ENCODE measurements at regions not wholly inside any gene's neighbourhood (a gene's known extent, or its start where the extent isn't known, plus 50 kb on each side); places are given as distances from the start of the nearest gene placed in this dataset.
"Not testable (repeated sequence)": the region's sequence is repeated elsewhere in the genome, so short reads cannot be mapped to it uniquely, and the experiment has no call there.

GRCh38 chr4:164087733-164088132 lies 593.2 kb downstream of the TMA16 start:
- 21 to 26% methylated on average over 3 of the region's 3 CpGs for WGBS, 2 experiments (ENCODE audit: low coverage in 1 of 2, low lambda C conversion rate in 2 of 2, missing lambda C conversion rate in 2 of 2)
- TF ChIP-seq EZH2phosphoT487 (IDR thresholded peaks at IDR 0.05; ENCODE audit: insufficient read depth, low read depth) (no peak), EZH2 (IDR thresholded peaks at IDR 0.05; ENCODE audit: insufficient read depth, poor library complexity, severe bottlenecking) (no peak)
- no peaks in the 10 kb centered on the region for H3K79me2 ChIP-seq (ENCODE audit: insufficient read depth)
- in situ Hi-C loops (cut with MboI): no loop called here
- no peak overlapping the region for H3K9ac ChIP-seq
- no peak overlapping the region for H2AFZ ChIP-seq
- H3K36me3 ChIP-seq (ENCODE audit: low read depth): no peaks in the 10 kb centered on the region
- no peaks in the 10 kb centered on the region for H3F3A ChIP-seq (ENCODE audit: insufficient read depth)
- no peak overlapping the region for H3K4me2 ChIP-seq (ENCODE audit: unreplicated experiment)
- no peaks in the 10 kb centered on the region for H3K4me1 ChIP-seq (ENCODE audit: insufficient read depth)
- no peak overlapping the region for H3K27ac ChIP-seq
- DNase-seq: no peak
- peaks cover 6% of the 10 kb centered on the region for H3K9me3 ChIP-seq (ENCODE audit: low read depth)
- H3K9me2 ChIP-seq (ENCODE audit: insufficient read depth): no peaks in the 10 kb centered on the region
- H4K20me1 ChIP-seq (ENCODE audit: insufficient read depth): no peaks in the 10 kb centered on the region
- H3K4me3 ChIP-seq: no peak overlapping the region
- H3K27me3 ChIP-seq (replicated peaks; ENCODE audit: insufficient read depth): no peaks in the 10 kb centered on the region

- Histone ChIP-seq H3K4me3 (no peak overlapping the region), H3K9me3 (ENCODE audit: low read depth) (no peaks in the 10 kb centered on the region), H3K9me2 (ENCODE audit: insufficient read depth) (no peaks in the 10 kb centered on the region), H3K79me2 (ENCODE audit: insufficient read depth) (no peaks in the 10 kb centered on the region), H3F3A (ENCODE audit: insufficient read depth) (no peaks in the 10 kb centered on the region), H3K9ac (no peak overlapping the region), H3K36me3 (ENCODE audit: low read depth) (no peaks in the 10 kb centered on the region), H4K20me1 (ENCODE audit: insufficient read depth) (no peaks in the 10 kb centered on the region), H2AFZ (no peak overlapping the region), H3K27me3 (replicated peaks; ENCODE audit: insufficient read depth) (no peaks in the 10 kb centered on the region), H3K4me2 (ENCODE audit: unreplicated experiment) (no peak overlapping the region), H3K27ac (no peak overlapping the region), H3K4me1 (ENCODE audit: insufficient read depth) (no peaks in the 10 kb centered on the region)
- WGBS, 2 experiments (ENCODE audit: low coverage in 1 of 2, low lambda C conversion rate in 2 of 2, missing lambda C conversion rate in 2 of 2): 25 to 26% methylated on average over 5 of the region's 5 CpGs
- in situ Hi-C loops (cut with MboI): no loop called here
- DNase-seq: no peak
- no peak for TF ChIP-seq EZH2phosphoT487 (IDR thresholded peaks at IDR 0.05; ENCODE audit: insufficient read depth, low read depth)
- TF ChIP-seq EZH2 (IDR thresholded peaks at IDR 0.05; ENCODE audit: insufficient read depth, poor library complexity, severe bottlenecking): no peak
These were observed 601.0 kb downstream of the TMA16 start for GRCh38 chr4:164095313-164096110.

DNA sequence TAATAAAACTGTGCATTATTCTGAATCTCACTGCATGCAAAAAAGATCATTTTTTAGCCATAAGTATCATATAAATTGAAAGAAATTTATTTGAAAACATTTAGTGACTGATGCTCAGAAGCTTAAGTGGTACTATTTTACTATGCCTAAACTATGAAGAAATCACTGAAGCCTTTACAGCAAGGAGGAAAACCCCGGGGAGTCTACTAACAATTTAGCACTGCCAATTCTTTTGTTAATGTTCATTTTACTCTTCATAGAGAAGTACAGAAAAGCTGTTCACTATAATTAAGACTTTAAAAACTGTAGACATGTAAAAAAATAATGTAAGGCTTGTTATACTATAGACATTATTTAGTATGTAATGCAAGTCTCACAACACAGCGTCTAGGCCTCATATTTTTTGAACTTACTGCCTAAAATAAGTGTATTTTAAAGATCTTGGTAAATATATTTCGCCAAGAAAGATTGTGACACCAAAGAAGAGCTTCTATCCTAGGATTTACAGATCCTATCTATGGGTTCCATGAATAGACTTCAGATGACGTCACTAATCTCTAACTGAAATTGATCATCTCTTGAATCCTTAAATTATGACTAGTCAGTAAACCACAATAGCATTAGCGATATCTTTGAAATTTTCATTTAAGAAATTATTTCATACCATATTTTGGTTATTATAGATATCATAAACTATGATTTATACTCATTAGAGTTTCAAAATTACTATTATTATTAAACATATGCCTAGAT lies 602.5 kb downstream of the TMA16 start:
- Histone ChIP-seq H3K9me2 (ENCODE audit: insufficient read depth) (no peaks in the 10 kb centered on the region), H3K4me3 (no peak overlapping the region), H3K9ac (no peak overlapping the region), H3F3A (ENCODE audit: insufficient read depth) (no peaks in the 10 kb centered on the region), H4K20me1 (ENCODE audit: insufficient read depth) (no peaks in the 10 kb centered on the region), H3K27ac (no peak overlapping the region), H3K4me1 (ENCODE audit: insufficient read depth) (no peaks in the 10 kb centered on the region), H3K9me3 (ENCODE audit: low read depth) (no peaks in the 10 kb centered on the region), H3K36me3 (ENCODE audit: low read depth) (no peaks in the 10 kb centered on the region), H3K4me2 (ENCODE audit: unreplicated experiment) (no peak overlapping the region), H3K79me2 (ENCODE audit: insufficient read depth) (no peaks in the 10 kb centered on the region), H2AFZ (no peak overlapping the region), H3K27me3 (replicated peaks; ENCODE audit: insufficient read depth) (no peaks in the 10 kb centered on the region)
- DNase-seq: no peak
- TF ChIP-seq EZH2phosphoT487 (IDR thresholded peaks at IDR 0.05; ENCODE audit: insufficient read depth, low read depth) (no peak), EZH2 (IDR thresholded peaks at IDR 0.05; ENCODE audit: insufficient read depth, poor library complexity, severe bottlenecking) (no peak)
- in situ Hi-C loops (cut with MboI): no loop called here
- WGBS, 2 experiments (ENCODE audit: low coverage in 1 of 2, low lambda C conversion rate in 2 of 2, missing lambda C conversion rate in 2 of 2): 8 to 10% methylated on average over 5 of the region's 5 CpGs

- H3K79me2 ChIP-seq (ENCODE audit: insufficient read depth); H3K4me2 ChIP-seq (ENCODE audit: unreplicated experiment); H3K9me2 ChIP-seq (ENCODE audit: insufficient read depth); DNase-seq; in situ Hi-C loops (cut with MboI); H3K27me3 ChIP-seq (replicated peaks; ENCODE audit: insufficient read depth); H3K9me3 ChIP-seq (ENCODE audit: low read depth); H3K4me3 ChIP-seq; H3K36me3 ChIP-seq (ENCODE audit: low read depth); H3F3A ChIP-seq (ENCODE audit: insufficient read depth); H3K27ac ChIP-seq; H2AFZ ChIP-seq; H3K9ac ChIP-seq; H3K4me1 ChIP-seq (ENCODE audit: insufficient read depth); H4K20me1 ChIP-seq (ENCODE audit: insufficient read depth): not testable (repeated sequence)
- WGBS, 2 experiments (ENCODE audit: low coverage in 1 of 2, low lambda C conversion rate in 2 of 2, missing lambda C conversion rate in 2 of 2): 54 to 57% methylated on average over 23 of the region's 23 CpGs
These were observed 606.4 kb downstream of the TMA16 start for GRCh38 chr4:164100741-164101365.

All from GM23248 (cell line).